HEK293 (cell line): ENCODE measurements at regions not wholly inside any gene's neighbourhood (a gene's known extent, or its start where the extent isn't known, plus 50 kb on each side); places are given as distances from the start of the nearest gene placed in this dataset.

ENCODE experiments used
- CTCF ChIA-PET: fragments of 350-600 bp; formaldehyde crosslinking; extraction: SDS; loops from one replicate; lab custom pipeline; 2021; ENCODE audit warnings: antibody characterized with exemption; lab: Yijun Ruan, JAX
- POLR2A ChIA-PET: fragments of 300-600 bp; formaldehyde crosslinking; extraction: SDS; loops from one replicate; lab custom pipeline; 2020; ENCODE audit warnings: antibody characterized with exemption, inconsistent platforms; lab: Yijun Ruan, JAX
- H3K27ac ChIP-seq: fragments of 200-500 bp; sonication (Bioruptor generic); 2 replicates; pipeline ENCODE4 v1.5.1; 2014; ENCODE audit warnings: low read depth, low read length, control low read depth, inconsistent platforms; ENCODE audit errors: extremely low read depth
- H3K36me3 ChIP-seq, 2 experiments: fragments of 200-500 bp in 1 of 2; sonication (Bioruptor generic) in 1 of 2; 1 replicate in 1 of 2; 2 replicates in 1 of 2; pipeline ENCODE4 v1.5.1; 2014 to 2017; ENCODE audit warnings: inconsistent platforms in 2 of 2, low read length in 2 of 2; ENCODE audit not compliant: control insufficient read depth in 2 of 2, insufficient read depth in 1 of 2
- H3K4me1 ChIP-seq: fragments of 200-500 bp; sonication (Bioruptor generic); 2 replicates; pipeline ENCODE4 v1.5.1; 2014; ENCODE audit warnings: mild to moderate bottlenecking, low read length, inconsistent platforms; ENCODE audit not compliant: control insufficient read depth, insufficient read depth
- H3K4me3 ChIP-seq: 2 replicates; pipeline ENCODE4 v1.5.1; 2011; ENCODE audit warnings: low read depth, mild to moderate bottlenecking, control low read depth, low read length, moderate library complexity
- H3K9me3 ChIP-seq: fragments of 200-500 bp; sonication (Bioruptor generic); 2 replicates; pipeline ENCODE4 v1.5.1; 2014; ENCODE audit warnings: low read depth, low read length, inconsistent platforms; ENCODE audit not compliant: control insufficient read depth, insufficient read depth
- HIC1 ChIP-seq: fragments of 450-650 bp; formaldehyde crosslinking; IDR thresholded peaks from 2 replicates; pipeline ENCODE4 v1.5.1; 2016; ENCODE audit warnings: missing biosample characterization, missing genetic modification characterization
- HOXD13 ChIP-seq: sonication (generic); formaldehyde crosslinking; IDR thresholded peaks from 2 replicates; pipeline ENCODE4 v1.8.0; 2022; ENCODE audit warnings: missing genetic modification reagents, borderline replicate concordance
- ZFHX2 ChIP-seq: fragments of 450-650 bp; formaldehyde crosslinking; conservative IDR thresholded peaks from 2 replicates; pipeline ENCODE4 v1.5.1; 2016; ENCODE audit warnings: missing biosample characterization, missing genetic modification characterization
- ZFP3 ChIP-seq: fragments of 450-650 bp; formaldehyde crosslinking; IDR thresholded peaks from 2 replicates; pipeline ENCODE4 v1.5.1; 2016; ENCODE audit warnings: low read depth, missing biosample characterization, missing genetic modification characterization
- ZNF121 ChIP-seq: fragments of 450-650 bp; formaldehyde crosslinking; IDR thresholded peaks from 2 replicates; pipeline ENCODE4 v1.5.1; 2016; ENCODE audit warnings: missing biosample characterization, missing genetic modification characterization
- ZNF2 ChIP-seq: fragments of 450-650 bp; formaldehyde crosslinking; IDR thresholded peaks from 2 replicates; pipeline ENCODE4 v1.5.1; 2016; ENCODE audit warnings: missing biosample characterization, missing genetic modification characterization
- ZNF211 ChIP-seq: fragments of 450-650 bp; formaldehyde crosslinking; IDR thresholded peaks from 2 replicates; pipeline ENCODE4 v1.5.1; 2016; ENCODE audit warnings: low read depth, missing biosample characterization, missing genetic modification characterization
- ZNF248 ChIP-seq: fragments of 450-650 bp; formaldehyde crosslinking; IDR thresholded peaks from 2 replicates; pipeline ENCODE4 v1.5.1; 2017; ENCODE audit warnings: missing biosample characterization, missing genetic modification characterization
- ZNF280C ChIP-seq: fragments of 450-650 bp; formaldehyde crosslinking; IDR thresholded peaks from 2 replicates; pipeline ENCODE4 v1.5.1; 2016; ENCODE audit warnings: missing biosample characterization, missing genetic modification characterization
- ZNF292 ChIP-seq: fragments of 450-650 bp; formaldehyde crosslinking; IDR thresholded peaks from 2 replicates; pipeline ENCODE4 v1.5.1; 2016; ENCODE audit warnings: low read depth, missing biosample characterization, missing genetic modification characterization, borderline replicate concordance
- ZNF311 ChIP-seq: fragments of 450-650 bp; formaldehyde crosslinking; IDR thresholded peaks from 2 replicates; pipeline ENCODE4 v1.5.1; 2017; ENCODE audit warnings: missing biosample characterization, missing genetic modification characterization, borderline replicate concordance
- ZNF423 ChIP-seq: fragments of 450-650 bp; formaldehyde crosslinking; IDR thresholded peaks from 2 replicates; pipeline ENCODE4 v1.5.1; 2016; ENCODE audit warnings: missing biosample characterization, missing genetic modification characterization
- ZNF449 ChIP-seq: fragments of 450-650 bp; formaldehyde crosslinking; IDR thresholded peaks from 2 replicates; pipeline ENCODE4 v1.5.1; 2017; ENCODE audit warnings: missing biosample characterization, mild to moderate bottlenecking, missing genetic modification characterization, moderate library complexity
- ZNF610 ChIP-seq: fragments of 450-650 bp; formaldehyde crosslinking; IDR thresholded peaks from 2 replicates; pipeline ENCODE4 v1.5.1; 2016; ENCODE audit warnings: missing biosample characterization, missing genetic modification characterization, borderline replicate concordance
- ZNF629 ChIP-seq: fragments of 450-650 bp; formaldehyde crosslinking; IDR thresholded peaks from 2 replicates; pipeline ENCODE4 v1.5.1; 2017; ENCODE audit warnings: missing biosample characterization, missing genetic modification characterization
- ZNF701 ChIP-seq: fragments of 450-650 bp; formaldehyde crosslinking; IDR thresholded peaks from 2 replicates; pipeline ENCODE4 v1.5.1; 2016; ENCODE audit warnings: missing biosample characterization, missing genetic modification characterization
- ZSCAN23 ChIP-seq: fragments of 450-650 bp; formaldehyde crosslinking; IDR thresholded peaks from 2 replicates; pipeline ENCODE4 v1.5.1; 2016; ENCODE audit warnings: missing biosample characterization, missing genetic modification characterization
- ZSCAN4 ChIP-seq: fragments of 450-650 bp; formaldehyde crosslinking; IDR thresholded peaks from 2 replicates; pipeline ENCODE4 v1.5.1; 2017; ENCODE audit warnings: missing biosample characterization, missing genetic modification characterization

- no peak for TF ChIP-seq HOXD13 (CRISPR knock-in tag)
- no peak for TF ChIP-seq ZNF292 (tag by site-specific recombination)
These were observed 345.5 kb downstream of the THBS2 start (continued) for GRCh38 chr6:168908166-168908565.

- Histone ChIP-seq H3K36me3 (no peaks in the 10 kb centered on the region), H3K4me3 (no peak overlapping the region), H3K27ac (no peak overlapping the region), H3K4me1 (no peaks in the 10 kb centered on the region), H3K9me3 (no peaks in the 10 kb centered on the region)
- TF ChIP-seq ZNF121 (tag by site-specific recombination) (no peak), ZNF211 (tag by site-specific recombination) (no peak), ZNF449 (tag by site-specific recombination) (no peak), ZNF701 (tag by site-specific recombination) (no peak), ZNF423 (tag by site-specific recombination) (no peak), ZSCAN4 (no peak), HIC1 (tag by site-specific recombination) (no peak), ZNF2 (no peak), ZNF311 (tag by site-specific recombination) (no peak), ZNF629 (tag by site-specific recombination) (no peak), ZNF280C (tag by site-specific recombination) (no peak), ZFHX2 (tag by site-specific recombination) (no peak), ZFP3 (tag by site-specific recombination) (no peak), ZSCAN23 (tag by site-specific recombination) (no peak), ZNF610 (no peak), ZNF248 (no peak)
- CTCF ChIA-PET, result no interaction called here
- POLR2A ChIA-PET, result no interaction called here
These were observed 347.3 kb downstream of the THBS2 start for GRCh38 chr6:168906391-168906790.
